A673 (cell line): ENCODE measurements at regions not wholly inside any gene's neighbourhood (a gene's known extent, or its start where the extent isn't known, plus 50 kb on each side); places are given as distances from the start of the nearest gene placed in this dataset. TPM values are rescaled to one million over a fixed set of nuclear protein-coding genes. Genes with fewer than 3 reads are reported as not detected.

Source experiments
- BruUV-seq: library from RNA; stranded (reverse); fragments of 400-500 nt; replicated peaks from 2 replicates; lab custom pipeline; 2021; lab: Mats Ljungman, UMichigan
- CTCF ChIA-PET: fragments of 300-600 bp; sonication (Branson Sonifier 250); formaldehyde crosslinking; loops from one replicate; lab custom pipeline; 2022; ENCODE audit warnings: antibody characterized with exemption; lab: Charles Lee
- POLR2A ChIA-PET: fragments of 300-600 bp; sonication (Branson Sonifier 250); formaldehyde crosslinking; loops from one replicate; lab custom pipeline; 2022; ENCODE audit warnings: antibody characterized with exemption; ENCODE audit not compliant: low non-redundant PET; lab: Charles Lee
- DNase-seq: peaks from one replicate; pipeline ENCODE4 v3.0.0-alpha.2; 2015; ENCODE audit warnings: low spot score
- H3K27ac ChIP-seq: fragments of 200-600 bp; sonication (generic); 2 replicates; pipeline ENCODE4 v1.5.1; 2016; ENCODE audit warnings: mixed run types, low read depth, mild to moderate bottlenecking, mixed read lengths, antibody characterized with exemption, low read length; ENCODE audit not compliant: poor library complexity, severe bottlenecking
- H3K27me3 ChIP-seq: fragments of 200-600 bp; sonication (generic); replicated peaks from 2 replicates; pipeline ENCODE4 v1.6.1; 2017; ENCODE audit warnings: mixed run types, low read depth, mild to moderate bottlenecking, mixed read lengths, antibody characterized with exemption, low read length; ENCODE audit not compliant: insufficient read depth, poor library complexity
- H3K36me3 ChIP-seq: fragments of 200-600 bp; sonication (generic); 2 replicates; pipeline ENCODE4 v1.6.1; 2016; ENCODE audit warnings: mixed run types, mild to moderate bottlenecking, mixed read lengths, antibody characterized with exemption, low read length; ENCODE audit not compliant: insufficient read depth, poor library complexity, severe bottlenecking
- H3K4me1 ChIP-seq: fragments of 200-600 bp; sonication (generic); 2 replicates; pipeline ENCODE4 v1.6.1; 2017; ENCODE audit warnings: mixed run types, mild to moderate bottlenecking, mixed read lengths, antibody characterized with exemption, low read length; ENCODE audit not compliant: insufficient read depth, poor library complexity, severe bottlenecking
- H3K4me3 ChIP-seq: fragments of 200-600 bp; sonication (generic); 2 replicates; pipeline ENCODE4 v1.5.1; 2016; ENCODE audit warnings: low read depth, mixed run types, mild to moderate bottlenecking, mixed read lengths, low read length; ENCODE audit not compliant: poor library complexity, severe bottlenecking
- H3K9me3 ChIP-seq: fragments of 200-600 bp; sonication (generic); 2 replicates; pipeline ENCODE4 v1.6.1; 2016; ENCODE audit warnings: mixed run types, low read depth, mild to moderate bottlenecking, mixed read lengths, antibody characterized with exemption, low read length; ENCODE audit not compliant: poor library complexity, severe bottlenecking
- CTCF ChIP-seq: fragments of 300-800, 200-600 bp; sonication (generic); conservative IDR thresholded peaks from 2 replicates; pipeline ENCODE4 v1.5.1; 2017; ENCODE audit warnings: low read depth, mild to moderate bottlenecking, antibody characterized with exemption, low read length, moderate library complexity, mixed read lengths
- EZH2 ChIP-seq: fragments of 200-600 bp; sonication (generic); IDR thresholded peaks from 2 replicates; pipeline ENCODE4 v1.6.1; 2017; ENCODE audit warnings: borderline replicate concordance, low read depth, mild to moderate bottlenecking, mixed read lengths, antibody characterized with exemption, low read length; ENCODE audit not compliant: poor library complexity, severe bottlenecking
- intact Hi-C: fragments of 100-400 bp; cut with micrococcal nuclease; formaldehyde crosslinking; loops from one replicate; pipeline ENCODE4 v1.10.0; 2022; ENCODE audit not compliant: unreplicated experiment
- microRNA-seq: library from miRNA; unstranded; fragments of <30 nt; microRNA quantifications from one replicate; pipeline ENCODE4 v1.2.0, GENCODE V29; 2021

GRCh38 chr15:36527235-36528162 lies 51.9 kb upstream of the CDIN1 start:
- ChIA-PET CTCF (no interaction called here), POLR2A (no interaction called here)
- Histone ChIP-seq H3K4me3 (no peak overlapping the region), H3K4me1 (peaks cover 13% of the 10 kb centered on the region), H3K36me3 (no peaks in the 10 kb centered on the region), H3K9me3 (no peaks in the 10 kb centered on the region), H3K27me3 (no peaks in the 10 kb centered on the region), H3K27ac (no peak overlapping the region)
- DNase-seq: peak; percentile 52
- no TSS peak for BruUV-seq
- intact Hi-C loops: no loop called here
- TF ChIP-seq EZH2: no peak
- no peak for TF ChIP-seq CTCF

- TF ChIP-seq EZH2 (no peak), CTCF (no peak)
- H3K36me3 ChIP-seq: no peaks in the 10 kb centered on the region
- H3K4me1 ChIP-seq: peaks cover 13% of the 10 kb centered on the region
- no peak for DNase-seq
- CTCF ChIA-PET: no interaction called here
- no peaks in the 10 kb centered on the region for H3K9me3 ChIP-seq
- POLR2A ChIA-PET: interaction anchor here (0.6 kb wide), 1 partner anchor 369 kb away, joined by 3 read pairs; no protein-coding TSS in a partner anchor
- no TSS peak for BruUV-seq
- H3K27ac ChIP-seq: no peak overlapping the region
- intact Hi-C loops: no loop called here
- no peaks in the 10 kb centered on the region for H3K27me3 ChIP-seq
- H3K4me3 ChIP-seq: no peak overlapping the region
Observed at GRCh38 chr15:36529296-36530011, 50.0 kb upstream of the CDIN1 start.

Small RNA genes in the stretch of these regions (microRNA-seq; reads per million reads assigned to microRNA genes)
- not detected for gene MIR4510
